HCT116 (cell line): ENCODE measurements at regions not wholly inside any gene's neighbourhood (a gene's known extent, or its start where the extent isn't known, plus 50 kb on each side); places are given as distances from the start of the nearest gene placed in this dataset.

Experiments used
- ATAC-seq: fragments of 200-7000 bp; cut with Tn5 transposase; 2 replicates; pipeline ENCODE4 v1.9.1; 2020; ENCODE audit warnings: mild to moderate bottlenecking, moderate library complexity
- BruUV-seq: library from RNA; stranded (reverse); fragments of 400-500 nt; replicated peaks from 2 replicates; lab custom pipeline; 2021; lab: Mats Ljungman, UMichigan
- CTCF ChIA-PET: fragments of 300-600 bp; sonication (Branson Sonifier 250); formaldehyde crosslinking; loops from one replicate; lab custom pipeline; 2021; ENCODE audit warnings: antibody characterized with exemption; lab: Charles Lee
- POLR2A ChIA-PET: fragments of 300-600, 350-600 bp; sonication (Branson Sonifier 250); formaldehyde crosslinking; loops from one replicate; lab custom pipeline; 2021; ENCODE audit warnings: antibody characterized with exemption; lab: Charles Lee
- RAD21 ChIA-PET, 2 experiments: fragments of 300-600 bp; sonication (Branson Sonifier 250); formaldehyde crosslinking; loops; one replicate each; lab custom pipeline; 2023; ENCODE audit warnings: low total read pairs in 2 of 2; ENCODE audit not compliant: uncharacterized antibody in 2 of 2, unreplicated experiment in 2 of 2, low non-redundant PET in 1 of 2; lab: Charles Lee
- DNase-seq: peaks from one replicate; pipeline ENCODE4 v3.0.0-alpha.2; 2010; ENCODE audit warnings: low read depth, low spot score
- H2AFZ ChIP-seq: fragments of 200-600 bp; shearing (Covaris generic), sonication (generic); 2 replicates; pipeline ENCODE4 v1.6.1; 2017; ENCODE audit warnings: low read depth, mixed run types, mixed read lengths, antibody characterized with exemption, low read length; ENCODE audit not compliant: poor library complexity, severe bottlenecking
- H3K27ac ChIP-seq: 2 replicates; pipeline ENCODE4 v1.5.1; 2012; ENCODE audit warnings: low read depth, low read length
- H3K27me3 ChIP-seq: fragments of 200-600 bp; sonication (generic); 2 replicates; pipeline ENCODE4 v1.6.1; 2016; ENCODE audit warnings: mixed run types, low read length, mixed read lengths; ENCODE audit not compliant: insufficient read depth
- H3K36me3 ChIP-seq, 2 experiments: fragments of 200-500 bp in 1 of 2; fragments of 200-600 bp in 1 of 2; sonication (Bioruptor generic) in 1 of 2; sonication (generic) in 1 of 2; 2 replicates each; pipeline versions ENCODE4 v1.5.1 to v1.6.1; 2014 to 2016; ENCODE audit warnings: low read length in 2 of 2, inconsistent platforms in 1 of 2, mixed read lengths in 1 of 2, mixed run types in 1 of 2; ENCODE audit not compliant: insufficient read depth in 2 of 2, control insufficient read depth in 1 of 2
- H3K4me1 ChIP-seq, 2 experiments: fragments of 200-600 bp in 1 of 2; sonication (generic) in 1 of 2; 2 replicates each; pipeline versions ENCODE4 v1.5.1 to v1.6.1; 2012 to 2017; ENCODE audit warnings: low read length in 2 of 2, inconsistent platforms in 1 of 2, mild to moderate bottlenecking in 1 of 2, mixed read lengths in 1 of 2, mixed run types in 1 of 2, moderate library complexity in 1 of 2; ENCODE audit not compliant: insufficient read depth in 2 of 2, control insufficient read depth in 1 of 2
- H3K4me2 ChIP-seq: fragments of 200-600 bp; sonication (generic); 2 replicates; pipeline ENCODE4 v1.6.1; 2017; ENCODE audit warnings: mixed run types, low read length, mixed read lengths
- H3K4me3 ChIP-seq, 2 experiments: fragments of 200-600 bp in 1 of 2; sonication (generic) in 1 of 2; replicated peaks in 1 of 2; 2 replicates each; pipeline ENCODE4 v1.5.1; 2011 to 2016; ENCODE audit warnings: low read length in 2 of 2, control low read depth in 1 of 2, low read depth in 1 of 2, mild to moderate bottlenecking in 1 of 2, mixed read lengths in 1 of 2, mixed run types in 1 of 2
- H3K79me2 ChIP-seq: fragments of 200-600 bp; sonication (generic); 2 replicates; pipeline ENCODE4 v1.6.1; 2017; ENCODE audit warnings: mild to moderate bottlenecking, mixed run types, low read length, moderate library complexity, mixed read lengths; ENCODE audit not compliant: insufficient read depth
- H3K9ac ChIP-seq: fragments of 200-600 bp; sonication (generic); 2 replicates; pipeline ENCODE4 v1.6.1; 2016; ENCODE audit warnings: low read length, mixed read lengths
- H3K9me2 ChIP-seq: fragments of 200-600 bp; sonication (generic), shearing (Covaris generic); 2 replicates; pipeline ENCODE4 v1.6.1; 2017; ENCODE audit warnings: mixed run types, mild to moderate bottlenecking, moderate library complexity; ENCODE audit not compliant: insufficient read depth
- H3K9me3 ChIP-seq, 2 experiments: fragments of 200-500 bp in 1 of 2; fragments of 200-600 bp in 1 of 2; sonication (Bioruptor generic) in 1 of 2; sonication (generic) in 1 of 2; 2 replicates each; pipeline ENCODE4 v1.6.1; 2014 to 2017; ENCODE audit warnings: low read length in 2 of 2, mixed read lengths in 2 of 2, inconsistent platforms in 1 of 2, low read depth in 1 of 2, mild to moderate bottlenecking in 1 of 2, mixed run types in 1 of 2, moderate library complexity in 1 of 2; ENCODE audit not compliant: control insufficient read depth in 1 of 2, insufficient read depth in 1 of 2
- H4K20me1 ChIP-seq: fragments of 200-600 bp; sonication (generic), shearing (Covaris generic); 2 replicates; pipeline ENCODE4 v1.6.1; 2017; ENCODE audit warnings: mixed run types, mild to moderate bottlenecking, moderate library complexity; ENCODE audit not compliant: insufficient read depth
- CEBPB ChIP-seq: IDR thresholded peaks from 2 replicates; pipeline ENCODE4 v1.6.1; 2012; ENCODE audit warnings: low read depth
- EGR1 ChIP-seq: IDR thresholded peaks from 2 replicates; pipeline ENCODE4 v1.6.1; 2012; ENCODE audit warnings: low read depth
- ELF1 ChIP-seq: IDR thresholded peaks from 2 replicates; pipeline ENCODE4 v1.6.1; 2012; ENCODE audit warnings: low read depth, borderline replicate concordance
- EZH2 ChIP-seq: fragments of 200-600 bp; sonication (generic); IDR thresholded peaks from 2 replicates; pipeline ENCODE4 v1.6.1; 2017; ENCODE audit warnings: antibody characterized with exemption, mixed run types
- EZH2phosphoT487 ChIP-seq: fragments of 200-600 bp; IDR thresholded peaks from 2 replicates; pipeline ENCODE4 v1.6.1; 2018; ENCODE audit warnings: antibody characterized with exemption, borderline replicate concordance
- JUND ChIP-seq: IDR thresholded peaks from 2 replicates; pipeline ENCODE4 v1.6.1; 2012
- SIN3A ChIP-seq: IDR thresholded peaks from 2 replicates; pipeline ENCODE4 v1.6.1; 2012; ENCODE audit warnings: low read depth
- SP1 ChIP-seq: IDR thresholded peaks from 2 replicates; pipeline ENCODE4 v1.6.1; 2012; ENCODE audit warnings: low read depth
- TCF7L2 ChIP-seq: IDR thresholded peaks from 2 replicates; pipeline ENCODE4 v1.7.0; 2011; ENCODE audit warnings: borderline replicate concordance, inconsistent platforms; ENCODE audit not compliant: insufficient read depth, insufficient read length; ENCODE audit errors: extremely low read depth
- ZFX ChIP-seq: fragments of 450-650 bp; IDR thresholded peaks from 2 replicates; pipeline ENCODE4 v1.6.1; 2017
- ZNF274 ChIP-seq: fragments of 200-500 bp; sonication (Bioruptor generic); IDR thresholded peaks from 2 replicates; pipeline ENCODE4 v1.6.1; 2014; ENCODE audit warnings: mild to moderate bottlenecking, low read depth, low read length, inconsistent platforms
- intact Hi-C: fragments of 100-400 bp; cut with micrococcal nuclease; formaldehyde crosslinking; loops from 2 replicates; pipeline ENCODE4 v1.10.0; 2022
- TF ChIP-seq, protein P1 (sequence below): IDR thresholded peaks from 2 replicates; pipeline ENCODE4 v1.6.1; 2012
- TF ChIP-seq, protein P2 (sequence below): IDR thresholded peaks from 2 replicates; pipeline ENCODE4 v1.6.1; 2012; ENCODE audit warnings: low read depth
- TF ChIP-seq, protein P3 (sequence below): IDR thresholded peaks from 2 replicates; pipeline ENCODE4 v1.6.1; 2012
- TF ChIP-seq, protein P4 (sequence below): IDR thresholded peaks from 2 replicates; pipeline ENCODE4 v1.6.1; 2011; ENCODE audit warnings: mild to moderate bottlenecking, low read length, moderate library complexity; ENCODE audit not compliant: insufficient replicate concordance; ENCODE audit errors: extremely low read depth

DNA sequence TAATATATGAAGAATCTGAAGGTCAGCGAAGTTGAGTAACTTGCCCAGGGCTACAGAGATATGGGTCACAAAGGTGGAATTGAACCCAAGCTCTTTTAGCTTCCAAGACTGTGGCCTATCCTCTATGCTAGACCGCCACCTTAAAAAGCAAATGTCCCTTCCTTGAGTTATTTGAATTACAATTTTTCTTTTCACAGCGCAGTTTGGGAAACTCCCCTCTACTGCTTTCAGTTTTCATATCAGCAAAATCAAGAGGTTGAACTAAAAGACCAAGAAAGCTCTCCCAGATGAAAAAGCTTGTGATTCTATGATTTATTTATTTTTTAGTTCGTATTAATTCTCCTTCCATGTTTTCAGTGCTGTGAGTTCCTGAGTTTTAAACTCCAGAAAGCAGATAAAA lies 174.5 kb upstream of the C1QTNF7 start:
- no peaks in the 10 kb centered on the region for H4K20me1 ChIP-seq
- H3K9ac ChIP-seq, result no peak overlapping the region
- ChIA-PET RAD21 (no interaction called here), CTCF (no interaction called here), POLR2A (no interaction called here)
- no peaks in the 10 kb centered on the region for H3K9me2 ChIP-seq
- DNase-seq (no peak), ATAC-seq (no peak)
- H3K27ac ChIP-seq, result no peak overlapping the region
- no peak overlapping the region for H3K4me3 ChIP-seq
- no peaks in the 10 kb centered on the region for H3K36me3 ChIP-seq
- no peaks in the 10 kb centered on the region for H3K4me1 ChIP-seq
- H2AFZ ChIP-seq, result no peak overlapping the region
- no TSS peak for BruUV-seq
- intact Hi-C loops, result no loop called here
- no peaks in the 10 kb centered on the region for H3K79me2 ChIP-seq
- no peak overlapping the region for H3K4me2 ChIP-seq
- H3K9me3 ChIP-seq, result no peaks in the 10 kb centered on the region
- H3K27me3 ChIP-seq, result peaks cover 6% of the 10 kb centered on the region; the same call in 1 of the 2 replicates
- TF ChIP-seq, protein P1, sequence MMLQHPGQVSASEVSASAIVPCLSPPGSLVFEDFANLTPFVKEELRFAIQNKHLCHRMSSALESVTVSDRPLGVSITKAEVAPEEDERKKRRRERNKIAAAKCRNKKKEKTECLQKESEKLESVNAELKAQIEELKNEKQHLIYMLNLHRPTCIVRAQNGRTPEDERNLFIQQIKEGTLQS, result no peak
- no peak for TF ChIP-seq SP1

DNA sequence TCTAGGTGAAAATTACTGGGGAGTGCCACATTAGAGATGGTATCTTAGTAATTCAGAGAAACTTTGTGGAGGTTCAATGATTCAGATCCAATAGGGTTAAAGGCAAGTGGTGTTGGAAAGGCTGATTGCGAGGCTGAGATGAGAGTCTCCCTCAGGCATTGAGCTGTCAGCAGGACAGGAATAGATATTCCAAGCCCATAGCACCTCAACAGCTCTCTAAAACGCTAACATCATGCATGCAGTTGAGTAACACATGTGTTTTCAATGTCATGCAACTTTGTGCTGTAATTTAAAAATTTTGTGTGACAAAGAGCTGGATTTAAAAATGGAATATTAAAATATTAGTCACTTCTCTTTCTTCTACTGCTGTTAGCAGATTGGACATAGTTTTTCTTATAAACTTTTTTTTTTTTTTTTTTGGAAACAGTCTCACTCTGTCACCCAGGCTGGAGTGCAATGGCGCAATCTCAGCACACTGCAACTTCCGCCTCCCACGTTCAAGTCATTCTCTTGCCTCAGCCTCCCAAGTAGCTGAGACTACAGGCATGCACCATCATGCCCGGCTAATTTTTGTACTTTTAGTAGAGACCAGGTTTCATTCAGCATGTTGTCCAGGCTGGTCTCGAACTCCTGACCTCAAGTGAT lies 173.5 kb upstream of the C1QTNF7 start:
- Histone ChIP-seq H3K4me3 (no peak overlapping the region), H3K36me3 (no peaks in the 10 kb centered on the region), H4K20me1 (no peaks in the 10 kb centered on the region), H3K9ac (no peak overlapping the region), H3K4me1 (no peaks in the 10 kb centered on the region), H3K27me3 (peaks cover 14% of the 10 kb centered on the region; the same call in 1 of the 2 replicates), H2AFZ (no peak overlapping the region), H3K79me2 (no peaks in the 10 kb centered on the region), H3K4me2 (no peak overlapping the region), H3K27ac (no peak overlapping the region), H3K9me2 (no peaks in the 10 kb centered on the region), H3K9me3 (no peaks in the 10 kb centered on the region)
- POLR2A ChIA-PET, result no interaction called here
- CTCF ChIA-PET, result no interaction called here
- intact Hi-C loops, result no loop called here
- no TSS peak for BruUV-seq
- DNase-seq (no peak), ATAC-seq (no peak)
- RAD21 ChIA-PET, result no interaction called here
- TF ChIP-seq SP1, result no peak
- TF ChIP-seq, protein P2, sequence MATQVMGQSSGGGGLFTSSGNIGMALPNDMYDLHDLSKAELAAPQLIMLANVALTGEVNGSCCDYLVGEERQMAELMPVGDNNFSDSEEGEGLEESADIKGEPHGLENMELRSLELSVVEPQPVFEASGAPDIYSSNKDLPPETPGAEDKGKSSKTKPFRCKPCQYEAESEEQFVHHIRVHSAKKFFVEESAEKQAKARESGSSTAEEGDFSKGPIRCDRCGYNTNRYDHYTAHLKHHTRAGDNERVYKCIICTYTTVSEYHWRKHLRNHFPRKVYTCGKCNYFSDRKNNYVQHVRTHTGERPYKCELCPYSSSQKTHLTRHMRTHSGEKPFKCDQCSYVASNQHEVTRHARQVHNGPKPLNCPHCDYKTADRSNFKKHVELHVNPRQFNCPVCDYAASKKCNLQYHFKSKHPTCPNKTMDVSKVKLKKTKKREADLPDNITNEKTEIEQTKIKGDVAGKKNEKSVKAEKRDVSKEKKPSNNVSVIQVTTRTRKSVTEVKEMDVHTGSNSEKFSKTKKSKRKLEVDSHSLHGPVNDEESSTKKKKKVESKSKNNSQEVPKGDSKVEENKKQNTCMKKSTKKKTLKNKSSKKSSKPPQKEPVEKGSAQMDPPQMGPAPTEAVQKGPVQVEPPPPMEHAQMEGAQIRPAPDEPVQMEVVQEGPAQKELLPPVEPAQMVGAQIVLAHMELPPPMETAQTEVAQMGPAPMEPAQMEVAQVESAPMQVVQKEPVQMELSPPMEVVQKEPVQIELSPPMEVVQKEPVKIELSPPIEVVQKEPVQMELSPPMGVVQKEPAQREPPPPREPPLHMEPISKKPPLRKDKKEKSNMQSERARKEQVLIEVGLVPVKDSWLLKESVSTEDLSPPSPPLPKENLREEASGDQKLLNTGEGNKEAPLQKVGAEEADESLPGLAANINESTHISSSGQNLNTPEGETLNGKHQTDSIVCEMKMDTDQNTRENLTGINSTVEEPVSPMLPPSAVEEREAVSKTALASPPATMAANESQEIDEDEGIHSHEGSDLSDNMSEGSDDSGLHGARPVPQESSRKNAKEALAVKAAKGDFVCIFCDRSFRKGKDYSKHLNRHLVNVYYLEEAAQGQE, result no peak
- TF ChIP-seq JUND, result no peak
- no peak for TF ChIP-seq EZH2phosphoT487
- TF ChIP-seq, protein P3, sequence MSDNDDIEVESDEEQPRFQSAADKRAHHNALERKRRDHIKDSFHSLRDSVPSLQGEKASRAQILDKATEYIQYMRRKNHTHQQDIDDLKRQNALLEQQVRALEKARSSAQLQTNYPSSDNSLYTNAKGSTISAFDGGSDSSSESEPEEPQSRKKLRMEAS, result no peak
- TF ChIP-seq CEBPB, result no peak
- TF ChIP-seq, protein P4, sequence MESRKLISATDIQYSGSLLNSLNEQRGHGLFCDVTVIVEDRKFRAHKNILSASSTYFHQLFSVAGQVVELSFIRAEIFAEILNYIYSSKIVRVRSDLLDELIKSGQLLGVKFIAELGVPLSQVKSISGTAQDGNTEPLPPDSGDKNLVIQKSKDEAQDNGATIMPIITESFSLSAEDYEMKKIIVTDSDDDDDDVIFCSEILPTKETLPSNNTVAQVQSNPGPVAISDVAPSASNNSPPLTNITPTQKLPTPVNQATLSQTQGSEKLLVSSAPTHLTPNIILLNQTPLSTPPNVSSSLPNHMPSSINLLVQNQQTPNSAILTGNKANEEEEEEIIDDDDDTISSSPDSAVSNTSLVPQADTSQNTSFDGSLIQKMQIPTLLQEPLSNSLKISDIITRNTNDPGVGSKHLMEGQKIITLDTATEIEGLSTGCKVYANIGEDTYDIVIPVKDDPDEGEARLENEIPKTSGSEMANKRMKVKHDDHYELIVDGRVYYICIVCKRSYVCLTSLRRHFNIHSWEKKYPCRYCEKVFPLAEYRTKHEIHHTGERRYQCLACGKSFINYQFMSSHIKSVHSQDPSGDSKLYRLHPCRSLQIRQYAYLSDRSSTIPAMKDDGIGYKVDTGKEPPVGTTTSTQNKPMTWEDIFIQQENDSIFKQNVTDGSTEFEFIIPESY, result no peak
- TF ChIP-seq SIN3A, result no peak
- TF ChIP-seq ZFX, result no peak
- no peak for TF ChIP-seq TCF7L2
- no peak for TF ChIP-seq ELF1
- TF ChIP-seq EGR1, result no peak
- TF ChIP-seq ZNF274, result no peak
- no peak for TF ChIP-seq EZH2
